ENCODE measurements at regions not wholly inside any gene's neighbourhood (a gene's known extent, or its start where the extent isn't known, plus 50 kb on each side); places are given as distances from the start of the nearest gene placed in this dataset.

- Histone ChIP-seq H2AK5ac (ENCODE audit: low read length) (no peak overlapping the region), H3K4me1 (ENCODE audit: control insufficient read depth, low read depth, low read length) (no peaks in the 10 kb centered on the region), H2BK120ac (ENCODE audit: low read depth, low read length) (no peak overlapping the region), H3K79me2 (ENCODE audit: control insufficient read depth, insufficient read depth, low read length) (no peaks in the 10 kb centered on the region), H3K9ac (ENCODE audit: low read length) (no peak overlapping the region), H4K5ac (ENCODE audit: low read length) (no peak overlapping the region), H2BK15ac (replicated peaks; ENCODE audit: low read depth) (no peak overlapping the region), H3K4me2 (ENCODE audit: low read length) (no peak overlapping the region), H3K27me3 (ENCODE audit: insufficient read depth, low read length, poor library complexity) (no peaks in the 10 kb centered on the region), H3K4me3 (ENCODE audit: low read length) (no peak overlapping the region), H3K56ac (ENCODE audit: low read length) (no peak overlapping the region), H3K23ac (ENCODE audit: low read length) (no peak overlapping the region), H3K36me3 (ENCODE audit: control insufficient read depth, insufficient read depth, low read length) (no peaks in the 10 kb centered on the region), H3K27ac (ENCODE audit: low read depth, low read length) (no peak overlapping the region), H3K18ac (ENCODE audit: low read length) (no peak overlapping the region), H2BK5ac (ENCODE audit: low read length) (no peak overlapping the region), H4K8ac (ENCODE audit: low read depth, low read length) (no peak overlapping the region), H3K4ac (ENCODE audit: low read depth, low read length) (no peak overlapping the region), H3K79me1 (ENCODE audit: low read length) (no peaks in the 10 kb centered on the region)
- WGBS (ENCODE audit: extremely low coverage, insufficient coverage, low lambda C conversion rate), result no CpG with 5 or more reads among the region's 1 CpG
- DNase-seq, result no peak
Observed at GRCh38 chr9:116039312-116039711, 114.3 kb upstream of the PAPPA start.

- Histone ChIP-seq H4K5ac (ENCODE audit: low read length) (no peak overlapping the region), H3K27me3 (ENCODE audit: insufficient read depth, low read length, poor library complexity) (no peaks in the 10 kb centered on the region), H2BK5ac (ENCODE audit: low read length) (no peak overlapping the region), H3K9ac (ENCODE audit: low read length) (no peak overlapping the region), H3K4me3 (ENCODE audit: low read length) (no peak overlapping the region), H3K27ac (ENCODE audit: low read depth, low read length) (no peak overlapping the region), H2BK15ac (replicated peaks; ENCODE audit: low read depth) (no peak overlapping the region), H4K8ac (ENCODE audit: low read depth, low read length) (no peak overlapping the region), H3K4me1 (ENCODE audit: control insufficient read depth, low read depth, low read length) (no peaks in the 10 kb centered on the region), H3K4ac (ENCODE audit: low read depth, low read length) (no peak overlapping the region), H3K79me2 (ENCODE audit: control insufficient read depth, insufficient read depth, low read length) (no peaks in the 10 kb centered on the region), H3K4me2 (ENCODE audit: low read length) (no peak overlapping the region), H2BK120ac (ENCODE audit: low read depth, low read length) (no peak overlapping the region), H2AK5ac (ENCODE audit: low read length) (no peak overlapping the region), H3K23ac (ENCODE audit: low read length) (no peak overlapping the region), H3K18ac (ENCODE audit: low read length) (no peak overlapping the region), H3K79me1 (ENCODE audit: low read length) (no peaks in the 10 kb centered on the region), H3K56ac (ENCODE audit: low read length) (no peak overlapping the region), H3K36me3 (ENCODE audit: control insufficient read depth, insufficient read depth, low read length) (no peaks in the 10 kb centered on the region)
- DNase-seq, result no peak
Observed at GRCh38 chr9:116039893-116040292, 113.7 kb upstream of the PAPPA start.

GRCh38 chr9:116042321-116042720 is 111.3 kb upstream of the PAPPA start:
- no peak overlapping the region for H2BK120ac ChIP-seq (ENCODE audit: low read depth, low read length)
- H3K4ac ChIP-seq (ENCODE audit: low read depth, low read length), result no peak overlapping the region
- no peak overlapping the region for H4K8ac ChIP-seq (ENCODE audit: low read depth, low read length)
- no peak overlapping the region for H2BK5ac ChIP-seq (ENCODE audit: low read length)
- H3K4me3 ChIP-seq (ENCODE audit: low read length), result no peak overlapping the region
- H3K27ac ChIP-seq (ENCODE audit: low read depth, low read length), result no peak overlapping the region
- no peak overlapping the region for H2BK15ac ChIP-seq (replicated peaks; ENCODE audit: low read depth)
- H3K79me1 ChIP-seq (ENCODE audit: low read length), result no peaks in the 10 kb centered on the region
- no peak overlapping the region for H3K56ac ChIP-seq (ENCODE audit: low read length)
- H2AK5ac ChIP-seq (ENCODE audit: low read length), result no peak overlapping the region
- DNase-seq, result no peak
- H4K5ac ChIP-seq (ENCODE audit: low read length), result no peak overlapping the region
- no peak overlapping the region for H3K23ac ChIP-seq (ENCODE audit: low read length)
- H3K36me3 ChIP-seq (ENCODE audit: control insufficient read depth, insufficient read depth, low read length), result no peaks in the 10 kb centered on the region
- H3K4me1 ChIP-seq (ENCODE audit: control insufficient read depth, low read depth, low read length), result no peaks in the 10 kb centered on the region
- no peak overlapping the region for H3K4me2 ChIP-seq (ENCODE audit: low read length)
- WGBS (ENCODE audit: extremely low coverage, insufficient coverage, low lambda C conversion rate), result no CpG with 5 or more reads among the region's 2 CpGs
- H3K18ac ChIP-seq (ENCODE audit: low read length), result no peak overlapping the region
- no peak overlapping the region for H3K9ac ChIP-seq (ENCODE audit: low read length)
- H3K79me2 ChIP-seq (ENCODE audit: control insufficient read depth, insufficient read depth, low read length), result no peaks in the 10 kb centered on the region
- no peaks in the 10 kb centered on the region for H3K27me3 ChIP-seq (ENCODE audit: insufficient read depth, low read length, poor library complexity)

- no peak overlapping the region for H3K4me3 ChIP-seq (ENCODE audit: low read length)
- WGBS (ENCODE audit: extremely low coverage, insufficient coverage, low lambda C conversion rate), result no CpG with 5 or more reads among the region's 2 CpGs
- no peaks in the 10 kb centered on the region for H3K36me3 ChIP-seq (ENCODE audit: control insufficient read depth, insufficient read depth, low read length)
- no peak overlapping the region for H3K56ac ChIP-seq (ENCODE audit: low read length)
- no peaks in the 10 kb centered on the region for H3K4me1 ChIP-seq (ENCODE audit: control insufficient read depth, low read depth, low read length)
- no peak overlapping the region for H2BK5ac ChIP-seq (ENCODE audit: low read length)
- H3K4me2 ChIP-seq (ENCODE audit: low read length), result no peak overlapping the region
- no peaks in the 10 kb centered on the region for H3K79me2 ChIP-seq (ENCODE audit: control insufficient read depth, insufficient read depth, low read length)
- no peak overlapping the region for H2BK15ac ChIP-seq (replicated peaks; ENCODE audit: low read depth)
- H3K4ac ChIP-seq (ENCODE audit: low read depth, low read length), result no peak overlapping the region
- H3K27ac ChIP-seq (ENCODE audit: low read depth, low read length), result no peak overlapping the region
- no peak overlapping the region for H2BK120ac ChIP-seq (ENCODE audit: low read depth, low read length)
- H3K23ac ChIP-seq (ENCODE audit: low read length), result no peak overlapping the region
- H4K8ac ChIP-seq (ENCODE audit: low read depth, low read length), result no peak overlapping the region
- H3K27me3 ChIP-seq (ENCODE audit: insufficient read depth, low read length, poor library complexity), result no peaks in the 10 kb centered on the region
- no peak overlapping the region for H3K9ac ChIP-seq (ENCODE audit: low read length)
- H3K79me1 ChIP-seq (ENCODE audit: low read length), result no peaks in the 10 kb centered on the region
- H2AK5ac ChIP-seq (ENCODE audit: low read length), result no peak overlapping the region
- DNase-seq, result no peak
- no peak overlapping the region for H3K18ac ChIP-seq (ENCODE audit: low read length)
- no peak overlapping the region for H4K5ac ChIP-seq (ENCODE audit: low read length)
Observed at GRCh38 chr9:116045083-116045482, 108.5 kb upstream of the PAPPA start.

- Histone ChIP-seq H3K79me2 (ENCODE audit: control insufficient read depth, insufficient read depth, low read length) (no peaks in the 10 kb centered on the region), H3K27ac (ENCODE audit: low read depth, low read length) (no peak overlapping the region), H3K56ac (ENCODE audit: low read length) (no peak overlapping the region), H3K23ac (ENCODE audit: low read length) (no peak overlapping the region), H2BK5ac (ENCODE audit: low read length) (no peak overlapping the region), H3K27me3 (ENCODE audit: insufficient read depth, low read length, poor library complexity) (no peaks in the 10 kb centered on the region), H3K79me1 (ENCODE audit: low read length) (no peaks in the 10 kb centered on the region), H4K8ac (ENCODE audit: low read depth, low read length) (no peak overlapping the region), H3K4me3 (ENCODE audit: low read length) (no peak overlapping the region), H4K5ac (ENCODE audit: low read length) (no peak overlapping the region), H3K36me3 (ENCODE audit: control insufficient read depth, insufficient read depth, low read length) (no peaks in the 10 kb centered on the region), H2BK15ac (replicated peaks; ENCODE audit: low read depth) (no peak overlapping the region), H3K4me1 (ENCODE audit: control insufficient read depth, low read depth, low read length) (no peaks in the 10 kb centered on the region), H2BK120ac (ENCODE audit: low read depth, low read length) (no peak overlapping the region), H3K9ac (ENCODE audit: low read length) (no peak overlapping the region), H3K18ac (ENCODE audit: low read length) (no peak overlapping the region), H3K4me2 (ENCODE audit: low read length) (no peak overlapping the region), H3K4ac (ENCODE audit: low read depth, low read length) (no peak overlapping the region), H2AK5ac (ENCODE audit: low read length) (no peak overlapping the region)
- no peak for DNase-seq
- no CpG with 5 or more reads among the region's 2 CpGs for WGBS (ENCODE audit: extremely low coverage, insufficient coverage, low lambda C conversion rate)
Observed at GRCh38 chr9:116048081-116048480, 105.5 kb upstream of the PAPPA start.

GRCh38 chr9:116049456-116049855 is 104.1 kb upstream of the PAPPA start:
- no CpG with 5 or more reads among the region's 4 CpGs for WGBS (ENCODE audit: extremely low coverage, insufficient coverage, low lambda C conversion rate)
- no peak for DNase-seq

More at GRCh38 chr9:116049456-116049855, 104.1 kb upstream of the PAPPA start:
- H2BK15ac ChIP-seq (replicated peaks; ENCODE audit: low read depth), result no peak overlapping the region
- no peak overlapping the region for H4K8ac ChIP-seq (ENCODE audit: low read depth, low read length)
- H3K23ac ChIP-seq (ENCODE audit: low read length), result no peak overlapping the region
- H2AK5ac ChIP-seq (ENCODE audit: low read length), result no peak overlapping the region
- no peak overlapping the region for H2BK120ac ChIP-seq (ENCODE audit: low read depth, low read length)
- no peaks in the 10 kb centered on the region for H3K36me3 ChIP-seq (ENCODE audit: control insufficient read depth, insufficient read depth, low read length)
- H3K4me1 ChIP-seq (ENCODE audit: control insufficient read depth, low read depth, low read length), result no peaks in the 10 kb centered on the region
- no peak overlapping the region for H2BK5ac ChIP-seq (ENCODE audit: low read length)
- H3K4ac ChIP-seq (ENCODE audit: low read depth, low read length), result no peak overlapping the region
- no peak overlapping the region for H3K18ac ChIP-seq (ENCODE audit: low read length)
- no peak overlapping the region for H3K9ac ChIP-seq (ENCODE audit: low read length)
- no peak overlapping the region for H3K4me3 ChIP-seq (ENCODE audit: low read length)
- H3K4me2 ChIP-seq (ENCODE audit: low read length), result no peak overlapping the region
- H3K27me3 ChIP-seq (ENCODE audit: insufficient read depth, low read length, poor library complexity), result no peaks in the 10 kb centered on the region
- no peaks in the 10 kb centered on the region for H3K79me1 ChIP-seq (ENCODE audit: low read length)
- no peak overlapping the region for H3K27ac ChIP-seq (ENCODE audit: low read depth, low read length)
- H3K79me2 ChIP-seq (ENCODE audit: control insufficient read depth, insufficient read depth, low read length), result no peaks in the 10 kb centered on the region
- H3K56ac ChIP-seq (ENCODE audit: low read length), result no peak overlapping the region
- no peak overlapping the region for H4K5ac ChIP-seq (ENCODE audit: low read length)
